WTC11 (cell line): ENCODE measurements at regions not wholly inside any gene's neighbourhood (a gene's known extent, or its start where the extent isn't known, plus 50 kb on each side); places are given as distances from the start of the nearest gene placed in this dataset.

Experiments
- ATAC-seq: fragments of 200-7000 bp; cut with Tn5 transposase; 2 replicates; pipeline ENCODE4 v1.10.0; 2021; ENCODE audit warnings: mild to moderate bottlenecking, moderate library complexity
- CTCF ChIA-PET: fragments of 300-600 bp; sonication (Branson Sonifier 250); formaldehyde crosslinking; loops from one replicate; lab custom pipeline; 2021; ENCODE audit warnings: antibody characterized with exemption; lab: Charles Lee
- POLR2A ChIA-PET: fragments of 350-600 bp; sonication (Branson Sonifier 250); formaldehyde crosslinking; loops from one replicate; lab custom pipeline; 2021; ENCODE audit warnings: antibody characterized with exemption; lab: Charles Lee
- DNase-seq: peaks from one replicate; pipeline ENCODE4 v3.0.0; 2021; ENCODE audit warnings: low spot score
- H3K27ac Mint-ChIP-seq: 2 replicates; pipeline ENCODE4 v1.8.0; 2021; ENCODE audit warnings: mixed read lengths
- H3K27me3 Mint-ChIP-seq: 2 replicates; pipeline ENCODE4 v1.8.0; 2021; ENCODE audit warnings: low read depth, mild to moderate bottlenecking, moderate library complexity, mixed read lengths
- H3K36me3 Mint-ChIP-seq: 2 replicates; pipeline ENCODE4 v1.8.0; 2021; ENCODE audit warnings: mixed read lengths
- H3K4me1 Mint-ChIP-seq: 2 replicates; pipeline ENCODE4 v1.8.0; 2022; ENCODE audit warnings: mixed read lengths
- H3K4me3 Mint-ChIP-seq: 2 replicates; pipeline ENCODE4 v1.8.0; 2021; ENCODE audit warnings: mild to moderate bottlenecking, moderate library complexity, mixed read lengths
- H3K9me3 Mint-ChIP-seq: 2 replicates; pipeline ENCODE4 v1.8.0; 2021; ENCODE audit warnings: mixed read lengths
- ATF1 ChIP-seq: sonication (generic); formaldehyde crosslinking; IDR thresholded peaks from 2 replicates; pipeline ENCODE4 v1.8.1; 2023; ENCODE audit warnings: mild to moderate bottlenecking, moderate library complexity, missing genetic modification reagents
- ETV6 ChIP-seq: sonication (generic); formaldehyde crosslinking; IDR thresholded peaks from 2 replicates; pipeline ENCODE4 v1.8.1; 2022; ENCODE audit warnings: mild to moderate bottlenecking, missing genetic modification reagents
- FOXK1 ChIP-seq: sonication (generic); formaldehyde crosslinking; IDR thresholded peaks from 2 replicates; pipeline ENCODE4 v1.8.0; 2022; ENCODE audit warnings: mild to moderate bottlenecking, moderate library complexity, missing genetic modification reagents
- JUN ChIP-seq: sonication (generic); formaldehyde crosslinking; IDR thresholded peaks from 2 replicates; pipeline ENCODE4 v1.8.0; 2023; ENCODE audit warnings: mild to moderate bottlenecking, missing genetic modification reagents
- NFATC4 ChIP-seq: fragments of 250-450 bp; sonication (Bioruptor Pico); IDR thresholded peaks from 2 replicates; pipeline ENCODE4 v1.9.0; 2021; ENCODE audit warnings: mild to moderate bottlenecking
- NR2C2 ChIP-seq: sonication (generic); formaldehyde crosslinking; IDR thresholded peaks from 2 replicates; pipeline ENCODE4 v1.8.0; 2022; ENCODE audit warnings: mild to moderate bottlenecking, missing genetic modification reagents
- OVOL2 ChIP-seq: fragments of 250-450 bp; sonication (Bioruptor Pico); IDR thresholded peaks from 2 replicates; pipeline ENCODE4 v1.9.0; 2021; ENCODE audit warnings: mild to moderate bottlenecking, borderline replicate concordance
- SP1 ChIP-seq: sonication (generic); formaldehyde crosslinking; conservative IDR thresholded peaks from 2 replicates; pipeline ENCODE4 v1.8.1; 2022; ENCODE audit warnings: missing genetic modification reagents
- ZNF232 ChIP-seq: sonication (generic); formaldehyde crosslinking; IDR thresholded peaks from 2 replicates; pipeline ENCODE4 v1.8.0; 2022; ENCODE audit warnings: mild to moderate bottlenecking, missing genetic modification reagents
- ZNF263 ChIP-seq: sonication (generic); formaldehyde crosslinking; IDR thresholded peaks from 2 replicates; pipeline ENCODE4 v1.8.1; 2022; ENCODE audit warnings: low read depth, mild to moderate bottlenecking, moderate library complexity, missing genetic modification reagents
- ZNF416 ChIP-seq: fragments of 250-450 bp; sonication (Bioruptor Pico); IDR thresholded peaks from 2 replicates; pipeline ENCODE4 v1.9.0; 2021; ENCODE audit warnings: mild to moderate bottlenecking, inconsistent platforms
- ZNF423 ChIP-seq: fragments of 250-450 bp; sonication (Bioruptor Pico); IDR thresholded peaks from 2 replicates; pipeline ENCODE4 v2.1.2; 2022; ENCODE audit warnings: mild to moderate bottlenecking, moderate library complexity
- TF ChIP-seq, protein P1 (sequence below): fragments of 250-450 bp; sonication (Bioruptor Pico); IDR thresholded peaks from 2 replicates; pipeline ENCODE4 v1.8.0; 2021; ENCODE audit warnings: mild to moderate bottlenecking
- TF ChIP-seq, protein P2 (sequence below): fragments of 250-450 bp; sonication (Bioruptor Pico); IDR thresholded peaks from 2 replicates; pipeline ENCODE4 v2.1.2; 2022; ENCODE audit warnings: mild to moderate bottlenecking, moderate library complexity
- TF ChIP-seq, protein P3 (sequence below): fragments of 250-450 bp; sonication (Bioruptor Pico); IDR thresholded peaks from 2 replicates; pipeline ENCODE4 v1.9.0; 2021; ENCODE audit warnings: moderate library complexity, mild to moderate bottlenecking, inconsistent platforms, borderline replicate concordance
- TF ChIP-seq, protein P4 (sequence below): fragments of 200-600 bp; IDR thresholded peaks from 2 replicates; pipeline ENCODE4 v1.8.0; 2022; ENCODE audit warnings: antibody characterized with exemption
- TF ChIP-seq, protein P5 (sequence below): sonication (generic); formaldehyde crosslinking; IDR thresholded peaks from 2 replicates; pipeline ENCODE4 v1.8.1; 2022; ENCODE audit warnings: low read depth, missing genetic modification reagents, borderline replicate concordance
- TF ChIP-seq, protein P6 (sequence below): sonication (generic); formaldehyde crosslinking; conservative IDR thresholded peaks from 2 replicates; pipeline ENCODE4 v1.8.1; 2022; ENCODE audit warnings: mild to moderate bottlenecking, missing genetic modification reagents

DNA sequence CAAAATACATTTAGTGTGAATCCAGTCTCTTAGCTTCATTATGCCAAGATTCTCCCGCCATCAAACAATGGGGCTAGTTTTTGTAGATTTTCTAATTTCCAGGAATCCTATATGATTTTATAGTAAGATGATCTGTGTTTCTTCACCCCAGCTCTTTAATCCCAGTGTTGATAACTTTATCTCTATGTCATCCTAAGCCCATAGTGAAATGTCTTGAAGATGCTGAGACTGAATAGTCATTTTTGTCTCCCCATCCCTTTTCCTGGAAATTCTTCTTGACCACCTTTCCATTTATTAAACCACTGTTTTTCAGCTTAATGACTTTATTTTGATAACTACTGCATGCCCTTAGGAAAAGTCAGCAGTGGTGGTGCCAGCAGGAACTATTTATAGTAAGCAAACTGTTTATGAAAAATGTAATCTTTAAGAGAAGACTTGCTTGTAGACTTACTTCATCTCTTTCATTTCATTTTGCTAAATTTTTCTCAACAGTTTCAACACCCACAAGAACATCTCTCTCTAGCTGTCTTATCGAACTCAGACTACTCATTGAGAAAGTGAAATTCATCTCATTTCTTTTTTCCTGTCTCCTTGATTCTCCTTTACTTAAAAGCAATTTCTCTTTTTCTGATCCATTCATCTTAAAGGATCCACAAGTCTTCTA, 116.6 kb downstream of the NTMT2 start:
- DNase-seq = no peak
- Mint-ChIP-seq H3K36me3 (0 out of 2 replicates have a peak, but pooled peaks cover 2% of the 10 kb centered on the region), H3K9me3 (peaks cover 14% of the 10 kb centered on the region; the same call in 1 of the 2 replicates), H3K27ac (no peak overlapping the region), H3K4me3 (no peak overlapping the region), H3K27me3 (peaks cover 2% of the 10 kb centered on the region; the same call in 1 of the 2 replicates), H3K4me1 (peaks cover 7% of the 10 kb centered on the region)
- POLR2A ChIA-PET = no interaction called here
- ATAC-seq = no peak
- TF ChIP-seq, protein P1, sequence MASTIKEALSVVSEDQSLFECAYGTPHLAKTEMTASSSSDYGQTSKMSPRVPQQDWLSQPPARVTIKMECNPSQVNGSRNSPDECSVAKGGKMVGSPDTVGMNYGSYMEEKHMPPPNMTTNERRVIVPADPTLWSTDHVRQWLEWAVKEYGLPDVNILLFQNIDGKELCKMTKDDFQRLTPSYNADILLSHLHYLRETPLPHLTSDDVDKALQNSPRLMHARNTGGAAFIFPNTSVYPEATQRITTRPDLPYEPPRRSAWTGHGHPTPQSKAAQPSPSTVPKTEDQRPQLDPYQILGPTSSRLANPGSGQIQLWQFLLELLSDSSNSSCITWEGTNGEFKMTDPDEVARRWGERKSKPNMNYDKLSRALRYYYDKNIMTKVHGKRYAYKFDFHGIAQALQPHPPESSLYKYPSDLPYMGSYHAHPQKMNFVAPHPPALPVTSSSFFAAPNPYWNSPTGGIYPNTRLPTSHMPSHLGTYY (CRISPR knock-in tag) = no peak
- TF ChIP-seq ZNF232 (CRISPR knock-in tag) (no peak), ATF1 (CRISPR knock-in tag) (no peak), FOXK1 (CRISPR knock-in tag) (no peak), NFATC4 (CRISPR knock-in tag) (no peak), JUN (no peak), NR2C2 (CRISPR knock-in tag) (no peak), SP1 (no peak), ETV6 (CRISPR knock-in tag) (no peak), OVOL2 (CRISPR knock-in tag) (no peak)
- TF ChIP-seq, protein P2, sequence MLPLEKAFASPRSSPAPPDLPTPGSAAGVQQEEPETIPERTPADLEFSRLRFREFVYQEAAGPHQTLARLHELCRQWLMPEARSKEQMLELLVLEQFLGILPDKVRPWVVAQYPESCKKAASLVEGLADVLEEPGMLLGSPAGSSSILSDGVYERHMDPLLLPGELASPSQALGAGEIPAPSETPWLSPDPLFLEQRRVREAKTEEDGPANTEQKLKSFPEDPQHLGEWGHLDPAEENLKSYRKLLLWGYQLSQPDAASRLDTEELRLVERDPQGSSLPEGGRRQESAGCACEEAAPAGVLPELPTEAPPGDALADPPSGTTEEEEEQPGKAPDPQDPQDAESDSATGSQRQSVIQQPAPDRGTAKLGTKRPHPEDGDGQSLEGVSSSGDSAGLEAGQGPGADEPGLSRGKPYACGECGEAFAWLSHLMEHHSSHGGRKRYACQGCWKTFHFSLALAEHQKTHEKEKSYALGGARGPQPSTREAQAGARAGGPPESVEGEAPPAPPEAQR (CRISPR knock-in tag) = no peak
- TF ChIP-seq, protein P3, sequence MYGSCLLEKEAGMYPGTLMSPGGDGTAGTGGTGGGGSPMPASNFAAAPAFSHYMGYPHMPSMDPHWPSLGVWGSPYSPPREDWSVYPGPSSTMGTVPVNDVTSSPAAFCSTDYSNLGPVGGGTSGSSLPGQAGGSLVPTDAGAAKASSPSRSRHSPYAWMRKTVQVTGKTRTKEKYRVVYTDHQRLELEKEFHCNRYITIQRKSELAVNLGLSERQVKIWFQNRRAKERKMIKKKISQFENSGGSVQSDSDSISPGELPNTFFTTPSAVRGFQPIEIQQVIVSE (CRISPR knock-in tag) = no peak
- TF ChIP-seq, protein P4, sequence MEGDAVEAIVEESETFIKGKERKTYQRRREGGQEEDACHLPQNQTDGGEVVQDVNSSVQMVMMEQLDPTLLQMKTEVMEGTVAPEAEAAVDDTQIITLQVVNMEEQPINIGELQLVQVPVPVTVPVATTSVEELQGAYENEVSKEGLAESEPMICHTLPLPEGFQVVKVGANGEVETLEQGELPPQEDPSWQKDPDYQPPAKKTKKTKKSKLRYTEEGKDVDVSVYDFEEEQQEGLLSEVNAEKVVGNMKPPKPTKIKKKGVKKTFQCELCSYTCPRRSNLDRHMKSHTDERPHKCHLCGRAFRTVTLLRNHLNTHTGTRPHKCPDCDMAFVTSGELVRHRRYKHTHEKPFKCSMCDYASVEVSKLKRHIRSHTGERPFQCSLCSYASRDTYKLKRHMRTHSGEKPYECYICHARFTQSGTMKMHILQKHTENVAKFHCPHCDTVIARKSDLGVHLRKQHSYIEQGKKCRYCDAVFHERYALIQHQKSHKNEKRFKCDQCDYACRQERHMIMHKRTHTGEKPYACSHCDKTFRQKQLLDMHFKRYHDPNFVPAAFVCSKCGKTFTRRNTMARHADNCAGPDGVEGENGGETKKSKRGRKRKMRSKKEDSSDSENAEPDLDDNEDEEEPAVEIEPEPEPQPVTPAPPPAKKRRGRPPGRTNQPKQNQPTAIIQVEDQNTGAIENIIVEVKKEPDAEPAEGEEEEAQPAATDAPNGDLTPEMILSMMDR = no peak
- TF ChIP-seq, protein P5, sequence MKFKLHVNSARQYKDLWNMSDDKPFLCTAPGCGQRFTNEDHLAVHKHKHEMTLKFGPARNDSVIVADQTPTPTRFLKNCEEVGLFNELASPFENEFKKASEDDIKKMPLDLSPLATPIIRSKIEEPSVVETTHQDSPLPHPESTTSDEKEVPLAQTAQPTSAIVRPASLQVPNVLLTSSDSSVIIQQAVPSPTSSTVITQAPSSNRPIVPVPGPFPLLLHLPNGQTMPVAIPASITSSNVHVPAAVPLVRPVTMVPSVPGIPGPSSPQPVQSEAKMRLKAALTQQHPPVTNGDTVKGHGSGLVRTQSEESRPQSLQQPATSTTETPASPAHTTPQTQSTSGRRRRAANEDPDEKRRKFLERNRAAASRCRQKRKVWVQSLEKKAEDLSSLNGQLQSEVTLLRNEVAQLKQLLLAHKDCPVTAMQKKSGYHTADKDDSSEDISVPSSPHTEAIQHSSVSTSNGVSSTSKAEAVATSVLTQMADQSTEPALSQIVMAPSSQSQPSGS (CRISPR knock-in tag) = no peak
- CTCF ChIA-PET = no interaction called here

DNA sequence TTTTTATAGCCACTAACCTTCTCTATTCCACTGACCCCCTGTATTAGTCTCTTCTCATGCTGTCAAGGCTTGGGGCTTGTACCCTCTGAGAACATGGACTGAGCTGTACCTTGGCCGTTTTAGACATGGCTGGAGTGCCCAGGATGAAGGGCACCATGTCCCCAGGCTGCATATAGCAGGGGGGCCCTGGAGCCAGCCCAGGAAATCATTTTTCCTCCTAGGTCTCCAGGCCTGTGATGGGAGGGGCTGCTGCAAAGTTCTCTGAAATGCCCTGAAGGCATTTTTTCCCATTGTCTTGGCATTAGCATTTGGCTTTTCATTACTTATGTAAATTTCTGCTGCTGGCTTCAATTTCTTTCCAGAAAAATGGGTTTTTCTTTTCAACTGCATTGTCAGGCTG, 119.5 kb downstream of the NTMT2 start:
- ATAC-seq (no peak), DNase-seq (no peak)
- Mint-ChIP-seq H3K27ac (no peak overlapping the region), H3K4me3 (no peak overlapping the region), H3K27me3 (no peaks in the 10 kb centered on the region), H3K4me1 (peaks cover 7% of the 10 kb centered on the region), H3K9me3 (peaks cover 14% of the 10 kb centered on the region; the same call in 1 of the 2 replicates), H3K36me3 (0 out of 2 replicates have a peak, but pooled peaks cover 2% of the 10 kb centered on the region)
- ChIA-PET POLR2A (no interaction called here), CTCF (no interaction called here)
- TF ChIP-seq ZNF263 (CRISPR knock-in tag) (no peak), ZNF416 (CRISPR knock-in tag) (0 out of 2 replicates have a peak, but pooled peaks have one; percentile 51)

DNA sequence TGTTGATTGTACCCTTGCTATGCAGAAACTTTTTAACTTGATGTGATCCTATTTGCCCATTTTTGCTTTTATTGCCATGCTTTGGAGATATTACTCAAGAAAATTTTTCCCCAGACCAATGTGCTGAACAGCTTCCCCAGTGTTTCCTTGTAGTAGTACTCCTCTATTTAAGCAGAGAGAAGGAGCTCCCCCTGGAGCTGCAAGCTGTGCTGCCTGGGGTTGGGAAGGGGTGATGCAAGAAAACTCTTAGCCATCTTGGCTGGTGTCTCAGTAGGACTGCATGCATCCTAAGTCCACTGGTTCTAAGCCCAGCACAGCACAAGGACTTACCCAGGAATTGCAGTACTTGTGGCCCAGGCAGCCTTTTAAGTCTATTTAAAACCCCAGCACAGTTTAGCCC, 121.6 kb downstream of the NTMT2 start:
- Mint-ChIP-seq H3K4me1 (peaks cover 7% of the 10 kb centered on the region), H3K36me3 (0 out of 2 replicates have a peak, but pooled peaks cover 2% of the 10 kb centered on the region), H3K4me3 (no peak overlapping the region), H3K27ac (no peak overlapping the region), H3K9me3 (peaks cover 14% of the 10 kb centered on the region; the same call in 1 of the 2 replicates), H3K27me3 (no peaks in the 10 kb centered on the region)
- DNase-seq (peak; percentile 28), ATAC-seq (peak; percentile 89)
- TF ChIP-seq, protein P6, sequence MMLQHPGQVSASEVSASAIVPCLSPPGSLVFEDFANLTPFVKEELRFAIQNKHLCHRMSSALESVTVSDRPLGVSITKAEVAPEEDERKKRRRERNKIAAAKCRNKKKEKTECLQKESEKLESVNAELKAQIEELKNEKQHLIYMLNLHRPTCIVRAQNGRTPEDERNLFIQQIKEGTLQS (CRISPR knock-in tag) = no peak
- 0 out of 2 replicates have a peak, but pooled peaks have one; percentile 27 for TF ChIP-seq ZNF423 (CRISPR knock-in tag)
- POLR2A ChIA-PET = no interaction called here
- CTCF ChIA-PET = no interaction called here
